Osteoblast (primary cell): ENCODE measurements at regions not wholly inside any gene's neighbourhood (a gene's known extent, or its start where the extent isn't known, plus 50 kb on each side); places are given as distances from the start of the nearest gene placed in this dataset.

Experiments
- DNase-seq: peaks from one replicate; pipeline ENCODE4 v3.0.0; 2011; ENCODE audit warnings: low spot score, mixed read lengths; ENCODE audit not compliant: insufficient read length; ENCODE audit errors: missing footprints
- H2AFZ ChIP-seq: 2 replicates; pipeline ENCODE4 v1.6.0; 2011; ENCODE audit warnings: mild to moderate bottlenecking, low read length
- H3K27ac ChIP-seq: 2 replicates; pipeline ENCODE4 v1.5.1; 2011; ENCODE audit warnings: mild to moderate bottlenecking, low read depth, low read length, moderate library complexity
- H3K27me3 ChIP-seq: 2 replicates; pipeline ENCODE4 v1.6.0; 2012; ENCODE audit warnings: mild to moderate bottlenecking, control low read depth, inconsistent platforms, low read length, moderate library complexity; ENCODE audit not compliant: insufficient read depth
- H3K36me3 ChIP-seq: 2 replicates; pipeline ENCODE4 v1.5.1; 2011; ENCODE audit warnings: mild to moderate bottlenecking, low read length, control low read depth, moderate library complexity; ENCODE audit not compliant: insufficient read depth
- H3K4me1 ChIP-seq: 2 replicates; pipeline ENCODE4 v1.5.1; 2011; ENCODE audit warnings: mild to moderate bottlenecking, low read length, control low read depth, moderate library complexity; ENCODE audit not compliant: insufficient read depth
- H3K4me2 ChIP-seq: 2 replicates; pipeline ENCODE4 v1.6.0; 2011; ENCODE audit warnings: mild to moderate bottlenecking, low read length; ENCODE audit not compliant: insufficient read depth
- H3K4me3 ChIP-seq: fragments of 200-600 bp; sonication (generic); 3 replicates; pipeline ENCODE4 v1.5.1; 2012; ENCODE audit warnings: mild to moderate bottlenecking, low read length, inconsistent platforms; ENCODE audit not compliant: insufficient read depth
- H3K79me2 ChIP-seq: 2 replicates; pipeline ENCODE4 v1.6.0; 2012; ENCODE audit warnings: mild to moderate bottlenecking, low read length, control low read depth, inconsistent platforms; ENCODE audit not compliant: insufficient read depth
- H3K9me3 ChIP-seq: 2 replicates; pipeline ENCODE4 v1.5.1; 2011; ENCODE audit warnings: low read depth, low read length, control low read depth
- H4K20me1 ChIP-seq: 2 replicates; pipeline ENCODE4 v1.6.0; 2012; ENCODE audit warnings: mild to moderate bottlenecking, low read length, control low read depth; ENCODE audit not compliant: insufficient read depth
- CTCF ChIP-seq: IDR thresholded peaks from 2 replicates; pipeline ENCODE4 v1.5.1; 2011; ENCODE audit warnings: mild to moderate bottlenecking, low read depth, low read length, moderate library complexity; ENCODE audit errors: extremely low read depth

- TF ChIP-seq CTCF: no peak
- peaks cover 14% of the 10 kb centered on the region for H3K4me1 ChIP-seq
- no peak overlapping the region for H2AFZ ChIP-seq
- DNase-seq: no peak
- H3K27ac ChIP-seq: no peak overlapping the region
- H3K9me3 ChIP-seq: no peaks in the 10 kb centered on the region
- H4K20me1 ChIP-seq: no peaks in the 10 kb centered on the region
- no peaks in the 10 kb centered on the region for H3K27me3 ChIP-seq
- H3K36me3 ChIP-seq: no peaks in the 10 kb centered on the region
- H3K4me2 ChIP-seq: no peak overlapping the region
- no peaks in the 10 kb centered on the region for H3K79me2 ChIP-seq
- H3K4me3 ChIP-seq: no peak overlapping the region
Measured at GRCh38 chr6:134642819-134643218, 307.1 kb downstream of the ALDH8A1 start.

- Histone ChIP-seq H3K27me3 (no peaks in the 10 kb centered on the region), H3K4me3 (no peak overlapping the region), H3K4me2 (no peak overlapping the region), H3K9me3 (no peaks in the 10 kb centered on the region), H3K36me3 (no peaks in the 10 kb centered on the region), H2AFZ (no peak overlapping the region), H3K4me1 (peaks cover 14% of the 10 kb centered on the region), H4K20me1 (no peaks in the 10 kb centered on the region), H3K79me2 (no peaks in the 10 kb centered on the region), H3K27ac (no peak overlapping the region)
- DNase-seq: no peak
- TF ChIP-seq CTCF: no peak
Measured at GRCh38 chr6:134642279-134642678, 307.6 kb downstream of the ALDH8A1 start.

- Histone ChIP-seq H3K36me3 (no peaks in the 10 kb centered on the region), H3K27me3 (no peaks in the 10 kb centered on the region), H3K79me2 (no peaks in the 10 kb centered on the region), H3K4me1 (peaks cover 14% of the 10 kb centered on the region), H3K4me3 (no peak overlapping the region), H2AFZ (peak overlapping the region; percentile 63), H3K4me2 (no peak overlapping the region), H3K27ac (peak overlapping the region; percentile 59), H3K9me3 (no peaks in the 10 kb centered on the region), H4K20me1 (no peaks in the 10 kb centered on the region)
- peak; percentile 81 for DNase-seq
- peak; percentile 99 for TF ChIP-seq CTCF
Measured at GRCh38 chr6:134640975-134641429, 308.9 kb downstream of the ALDH8A1 start.

- no peaks in the 10 kb centered on the region for H3K27me3 ChIP-seq
- H3K79me2 ChIP-seq: no peaks in the 10 kb centered on the region
- no peak for DNase-seq
- no peak for TF ChIP-seq CTCF
- no peaks in the 10 kb centered on the region for H3K9me3 ChIP-seq
- H3K4me2 ChIP-seq: no peak overlapping the region
- peak overlapping the region; percentile 37 for H3K27ac ChIP-seq
- no peak overlapping the region for H3K4me3 ChIP-seq
- H2AFZ ChIP-seq: no peak overlapping the region
- no peaks in the 10 kb centered on the region for H3K36me3 ChIP-seq
- H3K4me1 ChIP-seq: peaks cover 14% of the 10 kb centered on the region
- H4K20me1 ChIP-seq: no peaks in the 10 kb centered on the region
Measured at GRCh38 chr6:134640229-134640628, 309.7 kb downstream of the ALDH8A1 start.
